Dermis blood vessel endothelial cell (primary cell): ENCODE measurements at regions not wholly inside any gene's neighbourhood (a gene's known extent, or its start where the extent isn't known, plus 50 kb on each side); places are given as distances from the start of the nearest gene placed in this dataset.
A peak's percentile ranks its signal among the peaks of the same experiment; 100 is the strongest.

Experiments
- DNase-seq: peaks from one replicate; pipeline ENCODE4 v3.0.0; 2010

- no peak for DNase-seq
Measured at GRCh38 chr12:75894965-75895754, 136.4 kb downstream of the PHLDA1 start.

GRCh38 chr12:75893765-75894164 lies 137.8 kb downstream of the PHLDA1 start:
- no peak for DNase-seq

GRCh38 chr12:75892731-75893408 lies 138.7 kb downstream of the PHLDA1 start:
- no peak for DNase-seq

GRCh38 chr12:75891072-75891471 lies 140.5 kb downstream of the PHLDA1 start:
- DNase-seq = no peak

GRCh38 chr12:75890660-75891059 lies 140.9 kb downstream of the PHLDA1 start:
- DNase-seq = no peak

- no peak for DNase-seq
Measured at GRCh38 chr12:75890141-75890540, 141.4 kb downstream of the PHLDA1 start.

GRCh38 chr12:75888874-75889613 lies 142.5 kb downstream of the PHLDA1 start:
- DNase-seq = no peak

- DNase-seq = no peak
Measured at GRCh38 chr12:75888399-75888798, 143.2 kb downstream of the PHLDA1 start.

- DNase-seq = no peak
Measured at GRCh38 chr12:75887979-75888378, 143.6 kb downstream of the PHLDA1 start.

- DNase-seq = no peak
Measured at GRCh38 chr12:75884465-75884985, 147.1 kb downstream of the PHLDA1 start.

- DNase-seq = no peak
Measured at GRCh38 chr12:75883241-75883640, 148.3 kb downstream of the PHLDA1 start.

- DNase-seq = no peak
Measured at GRCh38 chr12:75882421-75882820, 149.2 kb downstream of the PHLDA1 start.

- no peak for DNase-seq
Measured at GRCh38 chr12:75881920-75882319, 149.7 kb downstream of the PHLDA1 start.

- peak; percentile 67 for DNase-seq
Measured at GRCh38 chr12:75877763-75878621, 153.6 kb downstream of the PHLDA1 start.

- no peak for DNase-seq
Measured at GRCh38 chr12:75876832-75877762, 154.5 kb downstream of the PHLDA1 start.

- no peak for DNase-seq
Measured at GRCh38 chr12:75874441-75874840, 157.1 kb downstream of the PHLDA1 start.

- DNase-seq = no peak
Measured at GRCh38 chr12:75872762-75873161, 158.8 kb downstream of the PHLDA1 start.

GRCh38 chr12:75870878-75871277 lies 160.7 kb downstream of the PHLDA1 start:
- DNase-seq = no peak

GRCh38 chr12:75868501-75868900 lies 163.1 kb downstream of the PHLDA1 start:
- no peak for DNase-seq

GRCh38 chr12:75865315-75865714 lies 166.3 kb downstream of the PHLDA1 start:
- DNase-seq = peak; percentile 87

- no peak for DNase-seq
Measured at GRCh38 chr12:75864161-75864560, 167.4 kb downstream of the PHLDA1 start.
